ENCODE measurements at regions not wholly inside any gene's neighbourhood (a gene's known extent, or its start where the extent isn't known, plus 50 kb on each side); places are given as distances from the start of the nearest gene placed in this dataset.

DNA sequence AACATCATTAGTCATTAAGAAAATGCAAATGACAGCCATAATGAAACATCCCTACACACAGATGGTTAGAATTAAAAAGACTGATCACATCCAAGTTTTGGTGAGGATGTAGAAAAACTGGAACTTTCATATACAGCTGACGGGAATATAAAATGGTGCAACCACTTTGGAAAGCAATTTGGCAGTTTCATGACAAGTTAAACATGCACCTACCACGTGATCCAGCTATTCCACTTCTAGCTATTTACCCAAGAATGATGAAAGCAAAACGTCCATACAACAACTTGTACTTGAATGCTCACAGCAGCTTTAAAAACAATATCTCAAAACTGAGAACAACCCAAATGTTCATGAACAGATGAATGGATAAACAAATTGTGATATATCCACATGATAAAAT, 77.9 kb upstream of the AVPR1A start:
- TF ChIP-seq, protein P1, sequence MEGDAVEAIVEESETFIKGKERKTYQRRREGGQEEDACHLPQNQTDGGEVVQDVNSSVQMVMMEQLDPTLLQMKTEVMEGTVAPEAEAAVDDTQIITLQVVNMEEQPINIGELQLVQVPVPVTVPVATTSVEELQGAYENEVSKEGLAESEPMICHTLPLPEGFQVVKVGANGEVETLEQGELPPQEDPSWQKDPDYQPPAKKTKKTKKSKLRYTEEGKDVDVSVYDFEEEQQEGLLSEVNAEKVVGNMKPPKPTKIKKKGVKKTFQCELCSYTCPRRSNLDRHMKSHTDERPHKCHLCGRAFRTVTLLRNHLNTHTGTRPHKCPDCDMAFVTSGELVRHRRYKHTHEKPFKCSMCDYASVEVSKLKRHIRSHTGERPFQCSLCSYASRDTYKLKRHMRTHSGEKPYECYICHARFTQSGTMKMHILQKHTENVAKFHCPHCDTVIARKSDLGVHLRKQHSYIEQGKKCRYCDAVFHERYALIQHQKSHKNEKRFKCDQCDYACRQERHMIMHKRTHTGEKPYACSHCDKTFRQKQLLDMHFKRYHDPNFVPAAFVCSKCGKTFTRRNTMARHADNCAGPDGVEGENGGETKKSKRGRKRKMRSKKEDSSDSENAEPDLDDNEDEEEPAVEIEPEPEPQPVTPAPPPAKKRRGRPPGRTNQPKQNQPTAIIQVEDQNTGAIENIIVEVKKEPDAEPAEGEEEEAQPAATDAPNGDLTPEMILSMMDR (IDR thresholded peaks at IDR 0.05; ENCODE audit: borderline replicate concordance, extremely low read depth, low read length, poor library complexity, severe bottlenecking): no peak
- no peak for TF ChIP-seq EZH2 (IDR thresholded peaks at IDR 0.05; ENCODE audit: borderline replicate concordance, low read depth, low read length, severe bottlenecking)

Data from DND-41 (cell line).